Heart left ventricle (tissue), 13 donors: ENCODE measurements at regions not wholly inside any gene's neighbourhood (a gene's known extent, or its start where the extent isn't known, plus 50 kb on each side); places are given as distances from the start of the nearest gene placed in this dataset.

ENCODE experiments used
- CTCF ChIP-seq, 12 donors: fragments of 200-600 bp; sonication (generic) in 4 of 12; IDR thresholded peaks; one replicate each; pipeline versions ENCODE4 v1.5.0 to v1.8.0; 2018 to 2022; ENCODE audit warnings: antibody characterized with exemption in 12 of 12, mild to moderate bottlenecking in 5 of 12
- POLR2A ChIP-seq, 2 donors: fragments of 450-650 bp; IDR thresholded peaks; one replicate each; pipeline ENCODE4 v1.6.1; 2017; ENCODE audit warnings: antibody characterized with exemption in 2 of 2, mild to moderate bottlenecking in 2 of 2, moderate library complexity in 2 of 2
- donor health status: ischemic (EF 13 %, LVEDD 7.1; RV severe dilation, severe dysfunction).
- donor health status: DM: no; HTN: yes; CAD: no.
- donor health status: DM: no; HTN: no; CAD: no.
- donor health status: ischemic (EF 25% LVEDD 6.9; RV normal size, moderate dysfunction).
- donor health status: ischemic (EF 25% LVEDD 5.7; RV mildly dilated, moderate dysfunction).
- donor health status: ischemic (EF 35%, LVEDD 5.7; RV mildly dilated, moderate dysfunction).
- donor health status: nonischemic (EF 11% LVEDD 7.7; RV severe dilation, severe dysfunction).
- donor health status: DM: yes; HTN: yes; CAD: no.
- donor health status: PGD.
- donor health status: ischemic (EF 29% LVEDD 5.4; RV normal size, mild dysfunction).
- donor health status: nonischemic (EF 23%, LVEDD 6.1; RV moderate dilation, normal function).

- no peak for TF ChIP-seq CTCF (IDR thresholded peaks at IDR 0.05)
- TF ChIP-seq POLR2A (IDR thresholded peaks at IDR 0.05), result no peak
Observed at GRCh38 chr11:110377434-110377833, 52.3 kb upstream of the FDX1 start.
